Anterior cingulate cortex (tissue), 58 donors: ENCODE measurements at regions not wholly inside any gene's neighbourhood (a gene's known extent, or its start where the extent isn't known, plus 50 kb on each side); places are given as distances from the start of the nearest gene placed in this dataset.

ENCODE experiments used
- DNase-seq, 58 donors: peaks; one replicate each; lab custom pipeline; 2025; lab: John Stamatoyannopoulos, UW

GRCh38 chr10:3419719-3420495 lies 247.3 kb upstream of the PITRM1 start:
- DNase-seq = no peak

GRCh38 chr10:3418926-3419325 lies 246.3 kb upstream of the PITRM1 start:
- DNase-seq = no peak

- DNase-seq = no peak
These were observed 245.6 kb upstream of the PITRM1 start for GRCh38 chr10:3418041-3418754.

- no peak for DNase-seq
These were observed 244.5 kb upstream of the PITRM1 start for GRCh38 chr10:3417096-3417495.

- DNase-seq = no peak
These were observed 243.5 kb upstream of the PITRM1 start for GRCh38 chr10:3415878-3416605.

- no peak for DNase-seq
These were observed 242.6 kb upstream of the PITRM1 start for GRCh38 chr10:3415038-3415736.

- no peak for DNase-seq
These were observed 242.1 kb upstream of the PITRM1 start for GRCh38 chr10:3414667-3415023.

GRCh38 chr10:3413937-3414666 lies 241.5 kb upstream of the PITRM1 start:
- DNase-seq = no peak

- no peak for DNase-seq
These were observed 240.1 kb upstream of the PITRM1 start for GRCh38 chr10:3412646-3413045.

GRCh38 chr10:3412071-3412582 lies 239.5 kb upstream of the PITRM1 start:
- DNase-seq = no peak

- no peak for DNase-seq
These were observed 238.5 kb upstream of the PITRM1 start for GRCh38 chr10:3411044-3411443.

- no peak for DNase-seq
These were observed 237.3 kb upstream of the PITRM1 start for GRCh38 chr10:3409928-3410327.

- DNase-seq = no peak
These were observed 236.2 kb upstream of the PITRM1 start for GRCh38 chr10:3408603-3409365.

GRCh38 chr10:3407208-3407607 lies 234.6 kb upstream of the PITRM1 start:
- no peak for DNase-seq

GRCh38 chr10:3406556-3406955 lies 234.0 kb upstream of the PITRM1 start:
- DNase-seq = peak in 40 of 58 donors; percentile 7 to 77 (median 37)

- DNase-seq = no peak
These were observed 231.8 kb upstream of the PITRM1 start for GRCh38 chr10:3404381-3404780.

GRCh38 chr10:3402187-3402751 lies 229.7 kb upstream of the PITRM1 start:
- no peak for DNase-seq

- DNase-seq = no peak
These were observed 228.9 kb upstream of the PITRM1 start for GRCh38 chr10:3401491-3401938.

GRCh38 chr10:3400348-3400747 lies 227.8 kb upstream of the PITRM1 start:
- DNase-seq = no peak
